Mesenchymal stem cell (in vitro differentiated cells and primary cell): ENCODE measurements at regions not wholly inside any gene's neighbourhood (a gene's known extent, or its start where the extent isn't known, plus 50 kb on each side); places are given as distances from the start of the nearest gene placed in this dataset.

Experiments used
- DNase-seq: peaks from one replicate; pipeline ENCODE4 v3.0.0-alpha.2; 2013
- H2AFZ ChIP-seq: one replicate; pipeline ENCODE4 v1.6.1; 2013; ENCODE audit warnings: low read depth, mild to moderate bottlenecking, control low read depth, inconsistent platforms, low read length, moderate library complexity
- H2AK5ac ChIP-seq: 2 replicates; pipeline ENCODE4 v1.6.1; 2013; ENCODE audit warnings: low read length, moderate library complexity, mild to moderate bottlenecking, inconsistent platforms; ENCODE audit not compliant: severe bottlenecking
- H2BK120ac ChIP-seq: one replicate; pipeline ENCODE4 v1.6.1; 2013; ENCODE audit warnings: low read depth, mild to moderate bottlenecking, inconsistent platforms, low read length, moderate library complexity
- H2BK12ac ChIP-seq, 2 experiments: one replicate each; pipeline ENCODE4 v1.6.1; 2013; ENCODE audit warnings: inconsistent platforms in 2 of 2, low read length in 2 of 2, mild to moderate bottlenecking in 2 of 2, moderate library complexity in 2 of 2, control low read depth in 1 of 2
- H2BK15ac ChIP-seq: one replicate; pipeline ENCODE4 v1.6.1; 2013; ENCODE audit warnings: mild to moderate bottlenecking, low read depth, inconsistent platforms; ENCODE audit not compliant: poor library complexity, severe bottlenecking
- H2BK5ac ChIP-seq: 2 replicates; pipeline ENCODE4 v1.6.1; 2013; ENCODE audit warnings: low read depth, mild to moderate bottlenecking, low read length, control low read depth, inconsistent platforms; ENCODE audit not compliant: poor library complexity, severe bottlenecking
- H3K14ac ChIP-seq, 2 experiments: one replicate each; pipeline ENCODE4 v1.6.1; 2013; ENCODE audit warnings: inconsistent platforms in 2 of 2, low read length in 2 of 2, control low read depth in 1 of 2, mild to moderate bottlenecking in 1 of 2, moderate library complexity in 1 of 2
- H3K18ac ChIP-seq, 2 experiments: one replicate each; pipeline ENCODE4 v1.6.1; 2013; ENCODE audit warnings: inconsistent platforms in 2 of 2, low read length in 2 of 2, control low read depth in 1 of 2, low read depth in 1 of 2, mild to moderate bottlenecking in 1 of 2
- H3K23ac ChIP-seq, 2 experiments: one replicate each; pipeline ENCODE4 v1.6.1; 2013; ENCODE audit warnings: inconsistent platforms in 2 of 2, low read length in 2 of 2, mild to moderate bottlenecking in 2 of 2, moderate library complexity in 2 of 2, control low read depth in 1 of 2
- H3K27ac ChIP-seq: 2 replicates; pipeline ENCODE4 v1.5.1; 2013; ENCODE audit warnings: mild to moderate bottlenecking, moderate library complexity, low read length, control low read depth, inconsistent platforms; ENCODE audit not compliant: poor library complexity, severe bottlenecking
- H3K27me3 ChIP-seq, 2 experiments: 2 replicates each; pipeline versions ENCODE4 v1.6.1 to v1.7.0; 2013; ENCODE audit warnings: low read length in 2 of 2, mild to moderate bottlenecking in 2 of 2, moderate library complexity in 2 of 2, control low read depth in 1 of 2, inconsistent platforms in 1 of 2; ENCODE audit not compliant: control insufficient read depth in 1 of 2, insufficient read depth in 1 of 2
- H3K36me3 ChIP-seq, 2 experiments: 2 replicates each; pipeline versions ENCODE4 v1.6.1 to v1.7.0; 2013; ENCODE audit warnings: low read length in 2 of 2, control low read depth in 1 of 2, inconsistent platforms in 1 of 2, low read depth in 1 of 2, mild to moderate bottlenecking in 1 of 2; ENCODE audit not compliant: insufficient read depth in 2 of 2, control insufficient read depth in 1 of 2
- H3K4ac ChIP-seq, 2 experiments: one replicate each; pipeline ENCODE4 v1.6.1; 2013; ENCODE audit warnings: inconsistent platforms in 2 of 2, low read length in 2 of 2, mild to moderate bottlenecking in 2 of 2, moderate library complexity in 2 of 2, control low read depth in 1 of 2, low read depth in 1 of 2
- H3K4me1 ChIP-seq: 2 replicates; pipeline ENCODE4 v1.6.1; 2013; ENCODE audit warnings: low read depth, low read length, control low read depth; ENCODE audit not compliant: control insufficient read depth, insufficient read depth
- H3K4me2 ChIP-seq: 2 replicates; pipeline ENCODE4 v1.6.1; 2013; ENCODE audit warnings: low read length, mild to moderate bottlenecking, inconsistent platforms; ENCODE audit not compliant: poor library complexity, severe bottlenecking
- H3K4me3 ChIP-seq, 2 experiments: 2 replicates each; pipeline versions ENCODE4 v1.5.1 to v1.7.0; 2013; ENCODE audit warnings: low read length in 2 of 2, mild to moderate bottlenecking in 2 of 2, control low read depth in 1 of 2, low read depth in 1 of 2; ENCODE audit not compliant: insufficient read depth in 1 of 2
- H3K79me1 ChIP-seq: replicated peaks from 2 replicates; pipeline ENCODE4 v1.6.1; 2013; ENCODE audit warnings: mild to moderate bottlenecking, control low read depth, low read length, inconsistent platforms; ENCODE audit not compliant: poor library complexity, severe bottlenecking
- H3K9ac ChIP-seq: 2 replicates; pipeline ENCODE4 v1.7.0; 2013; ENCODE audit warnings: mild to moderate bottlenecking, low read length, moderate library complexity
- H3K9me3 ChIP-seq: 2 replicates; pipeline ENCODE4 v1.7.0; 2013; ENCODE audit warnings: mild to moderate bottlenecking, low read length; ENCODE audit not compliant: control insufficient read depth
- H4K8ac ChIP-seq: one replicate; pipeline ENCODE4 v1.6.1; 2013; ENCODE audit warnings: inconsistent platforms, mild to moderate bottlenecking, low read length, moderate library complexity
- H4K91ac ChIP-seq: one replicate; pipeline ENCODE4 v1.6.1; 2013; ENCODE audit warnings: mild to moderate bottlenecking, low read length, inconsistent platforms
- WGBS: methylation state at CpG from one replicate; pipeline ENCODE4 v1.1.7; 2013; ENCODE audit warnings: mixed read lengths; 5-methylcytosine and 5-hydroxymethylcytosine counted together

DNA sequence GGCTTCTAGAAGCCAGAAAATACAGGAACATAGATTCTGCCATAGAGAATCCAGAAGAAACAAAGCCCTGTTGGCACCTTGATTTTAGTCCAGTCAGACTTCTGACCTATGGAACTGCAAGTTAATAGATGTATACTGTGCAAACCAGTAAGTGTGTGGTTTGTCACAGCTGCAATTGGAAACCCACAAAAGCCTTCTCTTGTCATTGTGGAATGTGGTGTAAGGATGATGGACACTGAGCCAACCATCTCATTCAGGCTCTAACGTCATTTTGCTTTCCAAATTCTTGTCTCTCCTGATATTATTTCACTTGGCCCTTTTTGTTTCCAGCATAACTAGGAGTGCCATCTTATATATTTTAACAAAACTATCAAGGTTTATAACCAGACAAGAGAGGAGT lies 369.5 kb upstream of the SMIM21 start:
- peaks cover 7% of the 10 kb centered on the region for H3K4me1 ChIP-seq
- no peak overlapping the region for H3K4me2 ChIP-seq
- no peaks in the 10 kb centered on the region for H3K36me3 ChIP-seq
- no peak overlapping the region for H2BK5ac ChIP-seq
- H3K27me3 ChIP-seq, result no peaks in the 10 kb centered on the region
- H3K18ac ChIP-seq, result no peak overlapping the region
- no peak overlapping the region for H2BK15ac ChIP-seq
- DNase-seq, result no peak
- no peaks in the 10 kb centered on the region for H3K79me1 ChIP-seq
- no peak overlapping the region for H3K9ac ChIP-seq
- H3K4ac ChIP-seq, result no peak overlapping the region
- H3K23ac ChIP-seq, result no peak overlapping the region
- no peak overlapping the region for H4K91ac ChIP-seq
- H2BK12ac ChIP-seq, result no peak overlapping the region
- H3K14ac ChIP-seq, result no peak overlapping the region
- no peak overlapping the region for H2AK5ac ChIP-seq
- H2BK120ac ChIP-seq, result no peak overlapping the region
- no peak overlapping the region for H3K4me3 ChIP-seq
- H3K9me3 ChIP-seq, result peaks cover 7% of the 10 kb centered on the region
- H2AFZ ChIP-seq, result no peak overlapping the region
- no CpG with 5 or more reads among the region's 1 CpG for WGBS
- H4K8ac ChIP-seq, result no peak overlapping the region
- no peak overlapping the region for H3K27ac ChIP-seq

- WGBS, result no CpG with 5 or more reads among the region's 2 CpGs
- DNase-seq, result no peak
- Histone ChIP-seq H3K23ac (no peak overlapping the region), H4K8ac (no peak overlapping the region), H3K4me3 (no peak overlapping the region), H2BK5ac (no peak overlapping the region), H2BK15ac (no peak overlapping the region), H3K4ac (no peak overlapping the region), H2AK5ac (no peak overlapping the region), H2AFZ (no peak overlapping the region), H3K4me2 (no peak overlapping the region), H3K9me3 (no peaks in the 10 kb centered on the region), H3K36me3 (no peaks in the 10 kb centered on the region), H3K27ac (no peak overlapping the region), H3K18ac (no peak overlapping the region), H3K27me3 (no peaks in the 10 kb centered on the region), H3K9ac (no peak overlapping the region), H3K79me1 (no peaks in the 10 kb centered on the region), H3K14ac (no peak overlapping the region), H2BK120ac (no peak overlapping the region), H4K91ac (no peak overlapping the region), H3K4me1 (no peaks in the 10 kb centered on the region), H2BK12ac (no peak overlapping the region)
These were observed 363.3 kb upstream of the SMIM21 start for GRCh38 chr18:75790796-75791195.

DNA sequence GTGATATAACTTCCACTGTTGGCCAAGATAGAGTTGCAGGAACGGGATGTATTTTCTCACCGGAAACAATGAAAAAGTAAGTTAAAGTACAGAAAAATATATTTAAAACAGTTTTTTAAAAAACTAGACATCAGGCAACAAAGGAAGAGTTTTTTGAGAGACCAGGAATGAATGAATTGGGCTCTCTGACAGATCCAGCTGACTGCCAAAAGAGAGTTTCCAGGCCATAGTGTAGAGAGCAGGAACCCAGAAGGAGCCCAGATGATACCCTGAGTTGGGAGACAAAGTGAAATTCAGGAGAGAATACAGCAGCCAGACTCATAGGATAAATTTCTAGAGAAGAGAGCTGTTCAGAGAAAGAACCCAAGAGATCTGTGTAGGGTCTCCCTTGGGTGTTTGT lies 362.6 kb upstream of the SMIM21 start:
- no CpG with 5 or more reads among the region's 2 CpGs for WGBS
- no peaks in the 10 kb centered on the region for H3K79me1 ChIP-seq
- no peak overlapping the region for H2BK5ac ChIP-seq
- H3K4me1 ChIP-seq, result no peaks in the 10 kb centered on the region
- H2BK15ac ChIP-seq, result no peak overlapping the region
- H4K8ac ChIP-seq, result no peak overlapping the region
- H3K4ac ChIP-seq, result no peak overlapping the region
- H2AFZ ChIP-seq, result no peak overlapping the region
- no peak overlapping the region for H3K18ac ChIP-seq
- H3K9me3 ChIP-seq, result no peaks in the 10 kb centered on the region
- no peaks in the 10 kb centered on the region for H3K36me3 ChIP-seq
- H3K9ac ChIP-seq, result no peak overlapping the region
- H3K4me3 ChIP-seq, result no peak overlapping the region
- no peak overlapping the region for H2AK5ac ChIP-seq
- H3K14ac ChIP-seq, result no peak overlapping the region
- no peak overlapping the region for H2BK120ac ChIP-seq
- H3K4me2 ChIP-seq, result no peak overlapping the region
- no peak overlapping the region for H4K91ac ChIP-seq
- no peaks in the 10 kb centered on the region for H3K27me3 ChIP-seq
- no peak overlapping the region for H2BK12ac ChIP-seq
- H3K23ac ChIP-seq, result no peak overlapping the region
- no peak overlapping the region for H3K27ac ChIP-seq
- DNase-seq, result no peak

GRCh38 chr18:75785834-75786233 lies 358.3 kb upstream of the SMIM21 start:
- no peak overlapping the region for H2BK5ac ChIP-seq
- no peaks in the 10 kb centered on the region for H3K9me3 ChIP-seq
- no peak overlapping the region for H3K14ac ChIP-seq
- no peak for DNase-seq
- no peak overlapping the region for H4K91ac ChIP-seq
- no peak overlapping the region for H3K18ac ChIP-seq
- no peak overlapping the region for H2AFZ ChIP-seq
- no peaks in the 10 kb centered on the region for H3K79me1 ChIP-seq
- H3K23ac ChIP-seq, result no peak overlapping the region
- no peak overlapping the region for H2AK5ac ChIP-seq
- no peak overlapping the region for H3K27ac ChIP-seq
- no peak overlapping the region for H3K4ac ChIP-seq
- H3K36me3 ChIP-seq, result no peaks in the 10 kb centered on the region
- H3K4me1 ChIP-seq, result no peaks in the 10 kb centered on the region
- H3K9ac ChIP-seq, result no peak overlapping the region
- no peak overlapping the region for H3K4me2 ChIP-seq
- no peak overlapping the region for H2BK15ac ChIP-seq
- peaks cover 0 to 21% of the 10 kb centered on the region in 2 experiments for H3K27me3 ChIP-seq
- 75% methylated on average over 2 of the region's 3 CpGs for WGBS
- no peak overlapping the region for H4K8ac ChIP-seq
- no peak overlapping the region for H3K4me3 ChIP-seq
- no peak overlapping the region for H2BK120ac ChIP-seq
- no peak overlapping the region for H2BK12ac ChIP-seq
